HT-29 (cell line): ENCODE measurements at regions not wholly inside any gene's neighbourhood (a gene's known extent, or its start where the extent isn't known, plus 50 kb on each side); places are given as distances from the start of the nearest gene placed in this dataset.
A peak's percentile ranks its signal among the peaks of the same experiment; 100 is the strongest.
"Not testable (repeated sequence)": the region's sequence is repeated elsewhere in the genome, so short reads cannot be mapped to it uniquely, and the experiment has no call there.

Experiments
- DNase-seq: peaks from one replicate; pipeline ENCODE4 v3.0.0-alpha.2; 2015; ENCODE audit warnings: low spot score

DNA sequence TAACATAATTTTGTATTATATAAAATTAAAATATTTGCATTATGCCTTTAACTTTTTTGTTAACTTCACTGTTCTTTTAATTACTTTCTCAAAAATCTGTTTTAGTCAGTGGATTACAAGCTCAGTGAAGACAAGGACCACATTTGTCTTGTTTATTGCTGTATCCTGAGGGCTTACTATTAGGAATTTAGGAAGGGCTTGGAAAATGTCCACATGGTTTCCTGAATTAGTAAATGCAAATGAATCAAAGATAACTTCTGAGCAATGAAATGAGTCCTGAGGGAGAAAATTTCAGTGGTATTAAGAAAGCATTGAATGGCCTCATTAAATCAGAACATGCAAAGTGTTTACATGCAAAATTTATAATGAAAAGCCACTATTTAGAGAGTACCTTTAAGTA is 1293.2 kb upstream of the GOT2 start:
- no peak for DNase-seq

DNA sequence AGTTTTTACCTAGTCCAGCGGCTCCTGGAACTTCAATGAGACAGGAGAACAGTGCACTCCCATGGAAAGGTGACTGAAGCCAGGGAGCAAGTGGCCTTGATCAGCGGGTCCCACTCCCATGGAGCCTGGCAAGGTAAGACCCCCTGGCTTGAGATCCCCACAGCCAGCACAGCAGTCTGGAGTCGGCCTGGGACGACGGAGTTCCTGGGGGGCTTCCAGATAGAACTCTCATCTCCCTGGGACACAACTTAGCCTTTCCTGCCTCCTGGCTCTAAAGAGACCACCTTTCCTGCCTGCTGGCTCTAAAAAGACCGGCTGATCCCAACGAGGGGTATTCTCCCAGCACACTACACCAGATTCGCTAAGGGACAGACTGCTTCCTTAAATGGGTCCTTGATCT is 1279.0 kb upstream of the GOT2 start:
- DNase-seq: no peak

DNA sequence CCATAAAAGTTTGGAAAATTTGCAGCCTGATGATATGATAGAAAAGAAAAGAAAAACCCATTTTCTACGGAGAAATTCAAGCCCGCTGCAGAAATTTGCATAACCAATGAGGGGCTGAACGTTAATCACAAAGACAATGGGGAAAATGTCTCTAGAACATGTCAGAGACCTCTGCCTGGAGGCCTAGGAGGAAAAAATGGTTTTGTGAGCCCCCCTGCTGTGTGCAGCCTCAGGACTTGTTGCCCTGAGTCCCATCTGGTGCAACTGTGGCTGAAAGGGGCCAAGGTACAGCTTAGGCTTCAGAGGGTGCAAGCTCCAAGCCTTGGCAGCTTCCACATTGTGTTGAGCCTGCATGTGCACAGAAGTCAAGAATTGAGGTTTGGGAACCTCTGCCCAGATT is 1267.4 kb upstream of the GOT2 start:
- no peak for DNase-seq

DNA sequence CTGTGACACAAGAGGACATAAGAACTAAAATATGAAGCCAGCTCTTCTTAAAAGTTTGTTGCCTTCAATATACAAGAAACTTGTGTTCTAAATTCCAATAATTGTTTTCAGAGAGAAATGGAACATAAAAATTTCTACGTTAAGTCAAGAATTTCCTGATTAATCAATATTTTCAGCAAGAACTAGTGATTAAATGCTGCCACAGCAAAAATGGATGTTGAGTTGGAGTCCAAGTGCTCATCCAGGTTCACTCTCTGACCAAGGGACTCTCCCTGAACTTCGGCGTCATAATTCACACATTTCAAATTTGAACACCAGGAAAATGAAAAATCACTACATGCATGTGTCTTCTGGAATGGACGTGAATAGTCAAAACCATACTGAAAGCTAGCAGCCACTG is 1263.6 kb upstream of the GOT2 start:
- no peak for DNase-seq

GRCh38 chr16:59993101-59993500 is 1259.0 kb upstream of the GOT2 start:
- peak; percentile 33 for DNase-seq

DNA sequence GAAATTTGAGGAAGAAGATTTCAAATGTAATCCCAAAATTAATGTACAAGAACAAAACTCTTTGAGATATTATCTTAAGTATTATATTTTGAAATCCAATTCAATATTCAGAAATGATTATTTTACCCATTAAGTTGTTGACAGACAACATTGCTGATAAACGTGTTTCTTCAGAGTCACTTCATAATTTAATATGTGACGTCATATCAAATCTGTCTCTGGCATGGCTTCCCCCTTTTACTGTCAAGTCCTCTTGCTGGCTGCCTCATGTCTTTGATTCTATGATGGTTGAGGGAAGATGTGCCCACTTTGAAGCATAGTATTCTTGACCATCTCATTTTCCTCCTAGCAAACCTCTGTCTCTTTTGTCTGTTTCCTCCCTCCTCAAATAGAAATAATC is 1257.1 kb upstream of the GOT2 start:
- no peak for DNase-seq

- DNase-seq: no peak
Measured at GRCh38 chr16:59988591-59988990, 1254.5 kb upstream of the GOT2 start.

GRCh38 chr16:59975953-59976352 is 1241.8 kb upstream of the GOT2 start:
- DNase-seq: no peak

- DNase-seq: no peak
Measured at GRCh38 chr16:59973966-59974365, 1239.8 kb upstream of the GOT2 start.

DNA sequence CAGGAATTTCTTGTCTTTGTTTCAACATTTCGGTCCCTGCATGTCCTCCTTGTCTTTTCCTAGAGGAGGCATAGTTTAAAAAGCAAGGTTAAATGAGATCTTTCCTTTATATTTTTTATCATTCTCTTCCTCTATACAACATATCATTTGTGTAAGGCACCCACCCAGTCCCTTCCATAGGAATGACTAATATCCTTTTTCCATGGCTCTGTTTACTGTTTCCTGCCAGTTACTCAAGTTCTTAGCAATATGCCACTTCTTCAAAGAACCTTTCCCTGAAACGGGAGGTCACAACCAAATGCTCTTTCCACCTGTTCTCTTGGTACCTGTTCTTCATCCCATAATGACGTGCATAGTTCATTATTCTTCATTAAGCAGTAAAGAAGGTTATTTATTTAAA is 1237.1 kb upstream of the GOT2 start:
- no peak for DNase-seq

DNA sequence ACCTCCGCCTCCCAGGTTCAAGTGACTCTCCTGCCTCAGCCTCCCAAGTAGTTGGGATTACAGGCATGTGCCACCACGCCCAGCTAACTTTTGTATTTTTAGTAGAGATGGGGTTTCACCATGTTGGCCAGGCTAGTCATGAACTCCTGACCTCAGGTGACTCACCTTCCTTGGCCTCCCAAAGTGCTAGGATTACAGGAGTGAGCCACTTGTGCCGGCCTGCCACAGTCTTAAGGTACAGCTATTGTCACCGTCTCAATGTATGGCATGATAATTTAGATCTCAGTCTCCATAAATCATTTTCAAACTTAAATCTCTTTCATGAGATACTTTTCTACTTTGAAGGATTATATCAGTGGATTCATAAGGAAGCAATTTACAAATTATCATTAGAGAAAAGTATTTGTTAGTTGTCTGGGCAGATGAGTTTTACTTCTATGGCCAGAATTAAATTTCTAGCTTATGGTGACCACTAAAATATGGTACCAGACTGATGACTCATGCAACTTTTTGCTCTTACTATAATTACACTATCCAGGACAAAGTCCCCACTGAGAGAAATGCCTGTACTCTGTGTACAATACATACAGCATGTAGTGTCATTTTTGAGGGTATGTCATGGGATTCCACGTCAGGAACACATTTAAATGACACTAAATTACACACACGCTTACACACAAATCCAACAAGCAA is 1230.3 kb upstream of the GOT2 start:
- DNase-seq: no peak

- no peak for DNase-seq
Measured at GRCh38 chr16:59959311-59959710, 1225.2 kb upstream of the GOT2 start.

DNA sequence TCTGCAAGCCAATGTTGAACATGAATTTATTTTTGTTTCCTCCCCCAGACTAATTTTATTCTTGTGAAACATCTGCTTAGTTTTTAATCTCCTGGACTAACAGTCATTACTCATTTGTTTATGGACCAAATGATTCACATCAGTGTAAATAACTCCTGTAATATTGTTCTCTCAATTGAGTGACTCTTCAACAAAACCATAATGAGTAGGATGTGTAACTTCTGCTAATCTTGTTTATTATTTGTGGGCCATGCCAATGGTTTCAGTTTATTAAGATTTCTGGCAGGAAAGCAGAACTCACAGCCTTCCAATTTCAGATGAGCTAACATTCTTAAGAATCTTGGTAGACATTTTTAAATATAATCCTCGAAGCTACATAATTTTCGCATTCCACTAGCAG is 1216.3 kb upstream of the GOT2 start:
- DNase-seq: no peak

GRCh38 chr16:59944041-59944440 is 1209.9 kb upstream of the GOT2 start:
- not testable (repeated sequence) for DNase-seq

DNA sequence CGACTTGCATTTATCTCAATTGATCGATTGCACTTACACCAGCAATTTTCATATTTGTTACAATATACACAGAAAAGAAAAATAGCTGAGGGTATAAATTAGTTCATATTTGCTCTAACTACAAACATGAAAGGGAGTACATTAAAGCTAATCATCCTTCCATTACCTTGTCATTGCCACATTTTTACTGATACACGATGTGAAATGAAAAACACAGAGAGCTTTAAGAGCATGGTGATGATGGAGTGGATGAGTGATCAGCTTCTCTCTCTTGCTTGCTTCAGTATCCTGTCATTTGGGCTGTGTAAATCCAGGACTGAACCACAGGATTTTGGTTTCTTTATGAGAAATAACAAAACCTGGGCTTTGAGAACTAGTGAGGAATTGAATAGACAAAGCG is 1207.5 kb upstream of the GOT2 start:
- DNase-seq: no peak

DNA sequence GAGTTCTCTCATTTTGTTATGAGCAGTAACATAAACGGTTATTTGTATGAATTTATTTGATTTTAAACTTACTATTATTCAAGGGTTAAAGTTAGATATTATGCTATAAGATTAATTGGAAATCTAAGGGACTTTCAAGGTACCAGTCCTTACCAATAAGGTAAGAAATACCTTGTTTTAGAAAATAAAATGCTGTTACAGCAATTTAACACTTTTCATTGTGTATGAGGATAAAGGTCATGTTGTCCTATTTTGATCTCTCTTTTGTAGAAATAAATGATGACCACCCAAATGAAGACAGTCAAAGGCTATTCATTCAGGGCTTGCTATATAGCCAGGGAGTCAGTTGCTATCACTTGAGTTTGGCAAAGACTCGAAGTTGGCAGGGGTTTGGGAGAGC is 1185.9 kb upstream of the GOT2 start:
- DNase-seq: no peak

DNA sequence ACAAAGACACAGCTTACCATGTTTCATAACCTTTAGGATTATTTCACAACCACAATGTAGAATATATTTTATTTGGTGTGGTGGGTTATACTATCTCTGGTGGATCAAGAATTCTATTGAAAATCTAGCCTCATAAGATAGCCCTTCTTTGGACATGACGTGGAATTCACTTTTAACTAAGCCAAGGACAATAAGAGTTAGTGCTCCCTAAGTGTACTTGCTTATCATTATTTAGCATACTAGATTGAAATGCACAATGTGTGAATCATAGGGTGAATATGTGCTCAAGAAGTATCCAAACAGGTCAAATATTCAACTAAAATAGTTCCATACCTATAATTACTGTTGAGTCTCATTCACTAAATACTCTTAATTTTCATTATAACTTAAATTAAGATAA is 1179.5 kb upstream of the GOT2 start:
- no peak for DNase-seq

- no peak for DNase-seq
Measured at GRCh38 chr16:59909262-59909661, 1175.1 kb upstream of the GOT2 start.

DNA sequence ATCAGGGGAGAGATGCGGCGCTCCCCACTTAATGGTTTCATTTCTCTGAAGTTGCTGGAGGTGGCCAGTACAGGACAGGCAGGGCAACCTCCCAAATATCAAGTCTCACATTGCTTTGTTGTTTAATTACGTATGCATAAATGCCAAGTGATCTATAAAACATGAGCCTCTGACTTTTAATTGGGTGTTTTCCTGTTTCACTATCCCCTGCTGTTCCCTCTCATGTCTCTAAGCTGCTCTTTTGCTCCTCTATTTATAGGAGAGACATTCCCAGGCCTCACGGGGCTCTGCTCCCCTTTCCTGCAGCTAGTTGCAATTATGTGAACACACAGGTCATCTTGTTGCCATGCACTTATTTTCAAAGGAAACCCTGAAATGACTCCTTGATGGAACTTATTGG is 1173.5 kb upstream of the GOT2 start:
- DNase-seq: no peak

DNA sequence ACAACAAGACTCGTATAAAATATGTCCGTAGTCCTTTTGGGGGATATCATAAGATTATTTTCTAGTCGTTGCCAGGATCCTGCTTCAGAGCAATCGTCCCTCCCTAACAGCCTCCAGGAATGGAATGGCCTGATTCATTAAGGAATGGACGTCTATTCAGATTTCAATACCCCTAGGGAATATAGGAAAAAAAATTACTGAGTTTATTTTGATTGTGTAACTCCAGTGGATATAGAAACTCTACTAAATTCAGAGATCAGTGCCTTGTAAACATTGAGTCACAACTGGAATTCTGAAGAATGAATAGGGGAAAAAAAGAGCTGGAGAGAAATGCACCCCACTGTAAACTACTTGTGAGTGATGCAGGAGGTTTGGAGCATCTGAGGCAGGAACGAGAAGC is 1171.5 kb upstream of the GOT2 start:
- DNase-seq: no peak

DNA sequence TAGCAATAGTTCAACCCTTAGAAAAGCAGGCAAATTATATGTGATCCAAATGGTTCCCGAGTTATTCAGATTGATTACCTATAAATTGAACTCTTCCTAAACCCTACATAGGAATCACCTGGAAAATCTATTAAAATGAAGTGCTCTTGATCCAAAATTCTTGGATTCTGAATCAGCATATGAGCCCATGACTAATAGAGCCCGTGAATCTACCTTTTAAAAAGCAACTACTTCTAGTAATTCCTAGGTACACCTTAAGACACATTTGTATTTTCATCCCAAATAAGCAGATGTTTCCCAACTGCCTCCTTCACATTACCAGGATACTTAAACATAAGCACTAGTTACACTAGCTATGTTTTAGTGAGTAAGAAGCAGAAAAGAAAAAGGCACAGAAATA is 1171.0 kb upstream of the GOT2 start:
- DNase-seq: no peak

- peak; percentile 16 for DNase-seq
Measured at GRCh38 chr16:59899940-59900339, 1165.8 kb upstream of the GOT2 start.

GRCh38 chr16:59892376-59892775 is 1158.3 kb upstream of the GOT2 start:
- no peak for DNase-seq

DNA sequence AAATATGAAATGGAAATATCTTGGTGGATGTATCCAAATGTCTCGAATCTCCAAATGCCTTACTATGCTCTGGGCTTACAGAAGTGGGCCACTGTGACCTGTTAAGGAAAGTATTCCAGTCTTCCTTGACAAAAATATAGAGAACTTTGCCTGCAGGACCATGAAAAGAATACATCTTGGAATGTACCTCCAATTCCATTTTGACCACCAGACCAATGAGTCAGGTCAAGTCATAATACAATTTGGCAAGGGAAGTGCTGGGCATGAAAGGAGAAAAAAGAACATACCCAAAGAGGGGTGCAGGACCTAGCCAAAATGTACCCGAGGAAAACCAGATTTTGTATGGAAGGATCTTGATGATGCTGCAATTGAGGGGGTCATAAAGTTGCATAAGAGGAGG is 1153.7 kb upstream of the GOT2 start:
- no peak for DNase-seq
